ENCODE measurements at regions not wholly inside any gene's neighbourhood (a gene's known extent, or its start where the extent isn't known, plus 50 kb on each side); places are given as distances from the start of the nearest gene placed in this dataset.

GRCh38 chr18:10310626-10311025 lies 143.8 kb upstream of the APCDD1 start:
- TF ChIP-seq CTCF (IDR thresholded peaks at IDR 0.05) (no peak), EP300 (IDR thresholded peaks at IDR 0.05) (no peak), POLR2A (IDR thresholded peaks at IDR 0.05) (no peak)
